H1 (cell line): ENCODE measurements at regions not wholly inside any gene's neighbourhood (a gene's known extent, or its start where the extent isn't known, plus 50 kb on each side); places are given as distances from the start of the nearest gene placed in this dataset.

Experiments used
- CTCF ChIA-PET: fragments of 300-600 bp; sonication (Branson Sonifier 250); formaldehyde crosslinking; loops from one replicate; lab custom pipeline; 2021; ENCODE audit not compliant: partially characterized antibody; lab: Charles Lee
- POLR2A ChIA-PET: fragments of 300-600 bp; sonication (Branson Sonifier 250); formaldehyde crosslinking; loops from one replicate; lab custom pipeline; 2021; ENCODE audit warnings: inconsistent platforms; ENCODE audit not compliant: partially characterized antibody; lab: Charles Lee
- DNase-seq, 2 experiments: peaks; one replicate each; pipeline versions ENCODE4 v3.0.0 to v3.0.0-alpha.2; 2010 to 2022; ENCODE audit warnings: low spot score in 2 of 2, low read depth in 1 of 2, mixed read lengths in 1 of 2
- FAIRE-seq: peaks from 2 replicates; lab custom pipeline; 2011; peaks lifted over from hg19 to GRCh38; lab: Jason Lieb, UNC
- H2AFZ ChIP-seq: 2 replicates; pipeline ENCODE4 v1.8.1; 2012; ENCODE audit warnings: low read length, inconsistent platforms
- H2AK5ac ChIP-seq: 2 replicates; pipeline ENCODE4 v1.6.1; 2013; ENCODE audit warnings: low read depth, low read length
- H2BK120ac ChIP-seq: replicated peaks from 2 replicates; pipeline ENCODE3; 2013; ENCODE audit warnings: low read depth, low read length, inconsistent platforms
- H2BK12ac ChIP-seq: 2 replicates; pipeline ENCODE4 v1.6.1; 2013; ENCODE audit warnings: low read depth, low read length
- H2BK15ac ChIP-seq: 2 replicates; pipeline ENCODE4 v1.6.1; 2013; ENCODE audit warnings: low read length
- H2BK20ac ChIP-seq: 2 replicates; pipeline ENCODE4 v1.6.1; 2013; ENCODE audit warnings: low read length
- H2BK5ac ChIP-seq: 2 replicates; pipeline ENCODE4 v1.6.1; 2013; ENCODE audit warnings: low read depth, low read length
- H3K14ac ChIP-seq: 2 replicates; pipeline ENCODE4 v1.6.1; 2013; ENCODE audit warnings: inconsistent platforms; ENCODE audit not compliant: insufficient read length
- H3K18ac ChIP-seq: 2 replicates; pipeline ENCODE4 v1.6.1; 2013; ENCODE audit warnings: low read length; ENCODE audit errors: extremely low read depth
- H3K23ac ChIP-seq: 2 replicates; pipeline ENCODE4 v1.6.1; 2013; ENCODE audit warnings: inconsistent platforms; ENCODE audit not compliant: insufficient read length
- H3K23me2 ChIP-seq: 2 replicates; pipeline ENCODE4 v1.6.1; 2013; ENCODE audit warnings: low read depth, low read length
- H3K27ac ChIP-seq: 2 replicates; pipeline ENCODE4 v1.6.1; 2011; ENCODE audit warnings: low read depth, low read length, inconsistent platforms
- H3K27me3 ChIP-seq, 4 experiments: replicated peaks in 1 of 4; 1 replicate in 1 of 4; 2 replicates in 3 of 4; pipeline versions ENCODE4 v1.6.1 to v1.8.1; 2011 to 2013; ENCODE audit warnings: low read length in 3 of 4, mild to moderate bottlenecking in 3 of 4, inconsistent platforms in 2 of 4, mixed read lengths in 2 of 4, moderate library complexity in 1 of 4; ENCODE audit not compliant: control insufficient read depth in 3 of 4, insufficient read depth in 3 of 4; ENCODE audit errors: extremely low read depth in 1 of 4
- H3K36me3 ChIP-seq, 4 experiments: 2 replicates each; pipeline versions ENCODE4 v1.6.1 to v1.8.1; 2011 to 2013; ENCODE audit warnings: mild to moderate bottlenecking in 4 of 4, low read length in 3 of 4, moderate library complexity in 2 of 4, control low read depth in 1 of 4, inconsistent platforms in 1 of 4; ENCODE audit not compliant: insufficient read depth in 4 of 4, control insufficient read depth in 2 of 4
- H3K4ac ChIP-seq: replicated peaks from 2 replicates; pipeline ENCODE3; 2013; ENCODE audit warnings: low read length, low read depth, mixed read lengths, inconsistent platforms; ENCODE audit not compliant: insufficient read length
- H3K4me1 ChIP-seq, 4 experiments: replicated peaks in 1 of 4; 1 replicate in 1 of 4; 2 replicates in 3 of 4; pipeline versions ENCODE4 v1.6.1 to v1.8.1; 2011 to 2013; ENCODE audit warnings: low read length in 3 of 4, inconsistent platforms in 2 of 4, mixed read lengths in 1 of 4; ENCODE audit not compliant: insufficient read depth in 4 of 4, control insufficient read depth in 3 of 4
- H3K4me2 ChIP-seq, 2 experiments: 2 replicates each; pipeline versions ENCODE4 v1.6.1 to v1.8.1; 2011 to 2013; ENCODE audit warnings: low read depth in 2 of 2, low read length in 2 of 2, control low read depth in 1 of 2, inconsistent platforms in 1 of 2, mild to moderate bottlenecking in 1 of 2; ENCODE audit not compliant: insufficient read depth in 1 of 2
- H3K4me3 ChIP-seq, 4 experiments: fragments of 200-600, 300-600 bp in 1 of 4; sonication (generic), shearing (Covaris generic), sonication (Bioruptor Twin) in 1 of 4; 2 replicates each; pipeline versions ENCODE4 v1.5.1 to v1.8.1; 2011 to 2016; ENCODE audit warnings: low read length in 4 of 4, low read depth in 3 of 4, control low read depth in 2 of 4, inconsistent platforms in 2 of 4, mild to moderate bottlenecking in 2 of 4, mixed read lengths in 1 of 4, moderate library complexity in 1 of 4; ENCODE audit not compliant: insufficient read depth in 2 of 4; ENCODE audit errors: extremely low read depth in 1 of 4
- H3K56ac ChIP-seq: replicated peaks from 2 replicates; pipeline ENCODE3; 2013; ENCODE audit warnings: low read depth, mild to moderate bottlenecking, mixed read lengths, low read length, inconsistent platforms; ENCODE audit not compliant: insufficient read length
- H3K79me1 ChIP-seq: 2 replicates; pipeline ENCODE4 v1.6.1; 2013; ENCODE audit warnings: low read depth, low read length, control low read depth
- H3K79me2 ChIP-seq, 2 experiments: 2 replicates each; pipeline versions ENCODE4 v1.6.1 to v1.8.1; 2012 to 2013; ENCODE audit warnings: low read length in 2 of 2, mild to moderate bottlenecking in 2 of 2, inconsistent platforms in 1 of 2; ENCODE audit not compliant: insufficient read depth in 2 of 2, control insufficient read depth in 1 of 2
- H3K9ac ChIP-seq, 4 experiments: replicated peaks in 1 of 4; 1 replicate in 1 of 4; 2 replicates in 3 of 4; pipeline versions ENCODE4 v1.6.1 to v1.8.1; 2011 to 2013; ENCODE audit warnings: low read depth in 3 of 4, low read length in 3 of 4, control low read depth in 2 of 4, mild to moderate bottlenecking in 2 of 4, moderate library complexity in 2 of 4, inconsistent platforms in 1 of 4; ENCODE audit errors: extremely low read depth in 1 of 4
- H3K9me3 ChIP-seq, 2 experiments: 2 replicates each; pipeline versions ENCODE4 v1.6.1 to v1.8.1; 2012 to 2013; ENCODE audit warnings: mild to moderate bottlenecking in 2 of 2, moderate library complexity in 2 of 2, control low read depth in 1 of 2, inconsistent platforms in 1 of 2, low read depth in 1 of 2, low read length in 1 of 2, mixed read lengths in 1 of 2; ENCODE audit not compliant: insufficient read depth in 2 of 2
- H4K20me1 ChIP-seq, 2 experiments: replicated peaks in 1 of 2; 2 replicates each; pipeline versions ENCODE3 to v1.8.1; 2011 to 2013; ENCODE audit warnings: inconsistent platforms in 2 of 2, low read length in 2 of 2, mild to moderate bottlenecking in 1 of 2; ENCODE audit not compliant: insufficient read depth in 2 of 2, control insufficient read depth in 1 of 2
- H4K5ac ChIP-seq: 2 replicates; pipeline ENCODE4 v1.6.1; 2013; ENCODE audit warnings: low read length, low read depth, mixed read lengths, inconsistent platforms; ENCODE audit not compliant: insufficient read length
- H4K8ac ChIP-seq: 2 replicates; pipeline ENCODE4 v1.8.0; 2013; ENCODE audit warnings: mild to moderate bottlenecking, moderate library complexity, low read length, inconsistent platforms; ENCODE audit not compliant: insufficient read depth; ENCODE audit errors: extremely low read depth
- H4K91ac ChIP-seq: replicated peaks from 2 replicates; pipeline ENCODE3; 2013; ENCODE audit warnings: low read length, mixed read lengths, inconsistent platforms; ENCODE audit not compliant: insufficient read length
- CBX5 ChIP-seq: fragments of 300-800, 300-1000 bp; sonication (generic); IDR thresholded peaks from 2 replicates; pipeline ENCODE4 v1.7.1; 2016; ENCODE audit warnings: antibody characterized with exemption, low read length, low read depth
- CHD1 ChIP-seq: IDR thresholded peaks from 2 replicates; pipeline ENCODE4 v1.6.1; 2012; ENCODE audit warnings: low read depth, low read length, improper control_type of control experiment
- CHD2 ChIP-seq: IDR thresholded peaks from 2 replicates; pipeline ENCODE4 v1.6.1; 2012; ENCODE audit warnings: low read length, improper control_type of control experiment
- CTBP2 ChIP-seq: IDR thresholded peaks from 2 replicates; pipeline ENCODE4 v1.7.0; 2011; ENCODE audit warnings: borderline replicate concordance, mild to moderate bottlenecking, moderate library complexity, mixed read lengths, low read length; ENCODE audit not compliant: insufficient read depth, insufficient read length
- EGR1 ChIP-seq: IDR thresholded peaks from 2 replicates; pipeline ENCODE4 v1.6.1; 2011; ENCODE audit warnings: low read depth, low read length, borderline replicate concordance
- GABPA ChIP-seq: IDR thresholded peaks from 2 replicates; pipeline ENCODE4 v1.6.1; 2011; ENCODE audit warnings: mild to moderate bottlenecking, low read length, moderate library complexity, borderline replicate concordance; ENCODE audit not compliant: insufficient read depth
- GTF2F1 ChIP-seq: IDR thresholded peaks from 2 replicates; pipeline ENCODE4 v1.6.1; 2012; ENCODE audit warnings: low read depth, low read length, improper control_type of control experiment, borderline replicate concordance
- JUND ChIP-seq: IDR thresholded peaks from 2 replicates; pipeline ENCODE4 v1.6.1; 2011; ENCODE audit warnings: mild to moderate bottlenecking, improper control_type of control experiment, low read length
- KDM1A ChIP-seq: fragments of 200-600, 300-600 bp; sonication (generic); IDR thresholded peaks from 2 replicates; pipeline ENCODE4 v1.7.1; 2016; ENCODE audit warnings: mild to moderate bottlenecking, low read length, borderline replicate concordance
- KDM4A ChIP-seq: IDR thresholded peaks from one replicate; pipeline ENCODE4 v1.7.1; 2012; ENCODE audit warnings: low read depth, mild to moderate bottlenecking, moderate library complexity, low read length, inconsistent platforms; ENCODE audit not compliant: severe bottlenecking
- RAD21 ChIP-seq, 2 experiments: IDR thresholded peaks in 1 of 2; conservative IDR thresholded peaks in 1 of 2; 2 replicates each; pipeline ENCODE4 v1.6.1; 2011; ENCODE audit warnings: low read depth in 2 of 2, low read length in 2 of 2, improper control_type of control experiment in 1 of 2, inconsistent platforms in 1 of 2, mild to moderate bottlenecking in 1 of 2, moderate library complexity in 1 of 2
- TAF7 ChIP-seq: optimal IDR thresholded peaks from 2 replicates; pipeline ENCODE3; 2011; ENCODE audit warnings: low read depth, mild to moderate bottlenecking, inconsistent platforms, low read length, moderate library complexity, borderline replicate concordance
- WGBS, 2 experiments: shearing (Covaris generic) in 1 of 2; methylation state at CpG; one replicate each; pipeline versions ENCODE4 v1.1.6 to v1.1.7; 2013 to 2015; ENCODE audit warnings: low lambda C conversion rate in 2 of 2, mixed read lengths in 2 of 2, inconsistent platforms in 1 of 2, low coverage in 1 of 2, missing lambda C conversion rate in 1 of 2; ENCODE audit not compliant: insufficient replicate concordance in 2 of 2, insufficient coverage in 1 of 2, insufficient read length in 1 of 2; ENCODE audit errors: extremely low coverage in 1 of 2, missing lambda C conversion rate in 1 of 2; 5-methylcytosine and 5-hydroxymethylcytosine counted together
- TF ChIP-seq, protein P1 (sequence below): IDR thresholded peaks from 2 replicates; pipeline ENCODE4 v1.6.1; 2012; ENCODE audit warnings: low read length, inconsistent platforms

DNA sequence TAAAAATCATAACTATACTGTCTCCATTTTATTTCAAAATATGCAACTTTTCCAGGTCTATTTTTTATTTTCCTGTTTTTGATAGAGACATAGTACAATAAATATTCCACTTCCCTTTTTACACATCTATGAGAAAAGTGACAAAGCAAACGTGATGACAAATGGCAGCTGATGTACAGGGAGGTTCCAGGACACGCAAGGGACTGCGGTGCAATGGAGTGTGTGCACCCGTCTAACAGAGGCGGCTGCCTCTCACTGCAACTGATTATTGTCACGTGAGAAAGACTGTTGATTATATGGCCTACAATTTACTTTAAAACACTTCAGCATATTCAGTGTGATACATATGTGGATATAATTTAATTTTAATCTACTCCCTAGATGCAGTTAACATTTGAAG is 142.6 kb downstream of the LRRC30 start:
- Histone ChIP-seq H3K4ac (no peak overlapping the region), H3K18ac (no peak overlapping the region), H3K79me1 (no peaks in the 10 kb centered on the region), H3K14ac (no peak overlapping the region), H3K23ac (no peak overlapping the region), H4K5ac (no peak overlapping the region), H3K27ac (no peak overlapping the region), H4K20me1 (no peaks in the 10 kb centered on the region), H2BK120ac (no peak overlapping the region), H3K9ac (no peak overlapping the region), H3K27me3 (no peaks in the 10 kb centered on the region), H2BK12ac (no peak overlapping the region), H4K91ac (no peak overlapping the region), H2AK5ac (no peak overlapping the region), H3K23me2 (no peaks in the 10 kb centered on the region), H4K8ac (no peak overlapping the region), H3K36me3 (no peaks in the 10 kb centered on the region), H3K4me1 (no peaks in the 10 kb centered on the region; a peak in 1 of 7 replicates), H2BK20ac (no peak overlapping the region), H3K4me3 (no peak overlapping the region), H3K79me2 (no peaks in the 10 kb centered on the region), H2BK15ac (no peak overlapping the region), H2BK5ac (no peak overlapping the region), H2AFZ (no peak overlapping the region), H3K4me2 (no peak overlapping the region), H3K9me3 (0 out of 4 replicates have a peak, but pooled peaks cover 0 to 2% of the 10 kb centered on the region in 2 experiments), H3K56ac (no peak overlapping the region)
- ChIA-PET CTCF (no interaction called here), POLR2A (no interaction called here)
- DNase-seq (no peak), FAIRE-seq (no peak)
- 80% methylated on average over 6 of the region's 6 CpGs; no CpG with 5 or more reads in 1 of the 2 experiments for WGBS, 2 experiments
- TF ChIP-seq KDM4A (no peak), CTBP2 (no peak), EGR1 (no peak), RAD21 (IDR thresholded peaks at IDR 0.05 in 1 of 2, conservative IDR thresholded peaks at IDR 0.05 in 1 of 2; ENCODE audit: low read depth in 2 of 2, low read length in 2 of 2) (no peak), JUND (no peak), CBX5 (no peak), CHD1 (no peak), CHD2 (no peak), GTF2F1 (no peak), TAF7 (no peak), GABPA (no peak), KDM1A (no peak)
- TF ChIP-seq, protein P1, sequence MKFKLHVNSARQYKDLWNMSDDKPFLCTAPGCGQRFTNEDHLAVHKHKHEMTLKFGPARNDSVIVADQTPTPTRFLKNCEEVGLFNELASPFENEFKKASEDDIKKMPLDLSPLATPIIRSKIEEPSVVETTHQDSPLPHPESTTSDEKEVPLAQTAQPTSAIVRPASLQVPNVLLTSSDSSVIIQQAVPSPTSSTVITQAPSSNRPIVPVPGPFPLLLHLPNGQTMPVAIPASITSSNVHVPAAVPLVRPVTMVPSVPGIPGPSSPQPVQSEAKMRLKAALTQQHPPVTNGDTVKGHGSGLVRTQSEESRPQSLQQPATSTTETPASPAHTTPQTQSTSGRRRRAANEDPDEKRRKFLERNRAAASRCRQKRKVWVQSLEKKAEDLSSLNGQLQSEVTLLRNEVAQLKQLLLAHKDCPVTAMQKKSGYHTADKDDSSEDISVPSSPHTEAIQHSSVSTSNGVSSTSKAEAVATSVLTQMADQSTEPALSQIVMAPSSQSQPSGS, result no peak
